ENCODE measurements at regions not wholly inside any gene's neighbourhood (a gene's known extent, or its start where the extent isn't known, plus 50 kb on each side); places are given as distances from the start of the nearest gene placed in this dataset.
"Not testable (repeated sequence)": the region's sequence is repeated elsewhere in the genome, so short reads cannot be mapped to it uniquely, and the experiment has no call there.

DNA sequence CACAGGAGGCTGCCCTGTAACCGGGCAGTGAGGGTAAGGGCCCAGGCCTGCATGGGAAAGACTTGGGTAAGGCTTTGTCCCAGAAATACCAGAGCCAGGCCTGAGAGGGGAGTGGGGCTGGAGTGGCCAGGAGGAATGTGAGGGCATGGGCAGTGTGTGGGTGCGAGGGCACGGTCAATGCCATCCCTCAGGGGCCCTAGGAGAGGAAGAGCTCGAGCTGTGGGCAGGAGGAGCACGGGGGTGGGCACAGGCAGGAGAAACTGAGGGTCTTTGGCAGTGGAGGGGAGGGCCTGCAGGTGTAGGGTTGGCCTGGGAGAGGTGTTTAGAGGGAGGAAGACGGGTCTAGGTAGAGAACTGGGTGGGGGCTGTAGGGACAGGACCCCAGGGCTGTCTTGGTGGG, 381.6 kb downstream of the TMEM121 start:
- CTCF ChIA-PET = no interaction called here
- Mint-ChIP-seq H3K9me3 (no peaks in the 10 kb centered on the region), H3K4me3 (no peak overlapping the region), H3K27ac (no peak overlapping the region), H3K4me1 (no peaks in the 10 kb centered on the region), H3K36me3 (ENCODE audit: low read depth) (no peaks in the 10 kb centered on the region), H3K27me3 (peaks cover 6% of the 10 kb centered on the region)
- no peak for DNase-seq
- POLR2A ChIA-PET = no interaction called here

DNA sequence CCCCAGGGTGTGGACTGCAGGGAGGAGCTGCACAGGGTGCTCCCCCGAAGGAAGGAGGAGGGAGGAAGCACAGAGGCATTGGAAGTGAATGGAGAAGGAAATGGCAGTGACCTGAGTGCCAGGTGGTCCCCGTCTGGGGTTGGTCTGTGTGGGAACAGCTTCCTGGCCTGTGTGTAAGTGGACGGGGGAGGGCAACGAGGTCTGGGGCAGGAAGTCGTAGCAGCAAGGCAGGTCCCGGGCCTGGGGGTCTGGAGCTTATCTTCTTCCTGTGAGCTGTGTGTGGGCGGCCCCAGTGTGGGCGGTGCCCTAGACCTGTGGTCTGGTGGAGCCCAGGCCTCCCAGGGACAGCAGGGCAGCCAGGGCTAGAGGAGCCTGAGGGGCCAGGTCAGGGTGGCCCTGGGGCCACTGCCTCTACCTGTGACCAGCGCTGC, 382.1 kb downstream of the TMEM121 start:
- H3K4me3 Mint-ChIP-seq = no peak overlapping the region
- CTCF ChIA-PET = no interaction called here
- no peak overlapping the region for H3K27ac Mint-ChIP-seq
- H3K9me3 Mint-ChIP-seq = no peaks in the 10 kb centered on the region
- H3K4me1 Mint-ChIP-seq = no peaks in the 10 kb centered on the region
- peaks cover 6% of the 10 kb centered on the region for H3K27me3 Mint-ChIP-seq
- H3K36me3 Mint-ChIP-seq (ENCODE audit: low read depth) = no peaks in the 10 kb centered on the region
- no peak for DNase-seq
- POLR2A ChIA-PET = interaction anchor here (0.8 kb wide), 1 partner anchor 46 kb away, joined by 3 read pairs; no protein-coding TSS in a partner anchor

DNA sequence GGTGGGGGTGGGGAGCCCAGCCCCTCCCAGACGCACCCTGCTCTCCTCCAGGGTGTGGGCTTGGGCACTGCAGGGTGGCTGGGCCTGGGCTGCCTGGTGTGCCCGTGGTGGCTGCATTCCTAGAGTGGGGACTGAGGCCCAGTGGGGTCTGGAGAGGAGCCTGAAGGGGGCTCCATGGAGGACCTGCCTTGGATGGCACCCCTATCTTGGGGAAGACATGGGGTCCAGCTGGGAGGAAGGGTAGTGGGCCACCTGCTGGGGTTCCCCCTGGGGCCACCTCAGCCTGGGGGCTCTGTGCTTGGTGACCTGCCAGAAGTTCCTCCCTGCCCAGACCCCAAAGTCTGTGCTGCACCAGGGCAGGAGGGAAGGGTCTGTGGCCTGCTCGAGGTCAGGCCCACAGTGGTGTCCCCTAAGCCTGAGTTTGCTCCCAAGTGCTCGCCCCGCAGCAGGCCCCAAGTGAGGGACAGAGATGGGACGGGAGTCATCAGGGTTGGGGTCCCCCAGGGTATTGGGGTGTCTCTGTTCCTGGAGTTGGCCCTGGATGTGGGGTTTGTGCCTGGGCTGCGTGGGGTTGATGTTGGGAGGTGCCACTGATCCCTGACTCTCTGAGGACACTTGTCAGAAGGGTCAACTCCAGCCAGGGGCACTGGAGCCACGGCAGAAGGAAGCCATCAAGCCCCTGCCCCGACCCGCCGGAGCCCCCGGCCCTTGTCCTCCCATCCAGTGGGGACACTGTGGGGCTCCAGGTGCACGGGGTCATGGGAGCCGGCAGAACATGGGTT, 382.9 kb downstream of the TMEM121 start:
- DNase-seq = no peak
- Mint-ChIP-seq H3K9me3 (no peaks in the 10 kb centered on the region), H3K4me1 (no peaks in the 10 kb centered on the region), H3K27me3 (peaks cover 6% of the 10 kb centered on the region), H3K4me3 (no peak overlapping the region), H3K27ac (no peak overlapping the region), H3K36me3 (ENCODE audit: low read depth) (no peaks in the 10 kb centered on the region)
- POLR2A ChIA-PET = interaction anchor here (0.8 kb wide), 1 partner anchor 47 kb away, joined by 3 read pairs; no protein-coding TSS in a partner anchor
- CTCF ChIA-PET = no interaction called here

DNA sequence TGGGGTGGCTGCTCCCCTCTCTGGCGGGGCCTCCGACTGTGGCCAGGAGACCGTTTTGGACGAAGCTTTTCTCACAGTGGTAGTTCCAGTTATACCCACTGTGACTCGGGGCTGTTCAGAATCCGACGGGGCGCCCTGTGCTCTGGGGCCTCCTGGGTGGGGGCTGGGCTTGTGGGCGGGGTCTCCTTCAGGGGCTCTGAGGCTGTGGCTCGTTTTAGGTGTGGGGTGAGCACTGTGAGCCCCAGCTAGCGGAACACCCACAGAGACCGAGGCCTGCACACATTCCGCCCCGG, 383.4 kb downstream of the TMEM121 start:
- H3K4me3 Mint-ChIP-seq; CTCF ChIA-PET; H3K36me3 Mint-ChIP-seq (ENCODE audit: low read depth); H3K27ac Mint-ChIP-seq; DNase-seq; H3K4me1 Mint-ChIP-seq; POLR2A ChIA-PET; H3K9me3 Mint-ChIP-seq; H3K27me3 Mint-ChIP-seq: not testable (repeated sequence)

DNA sequence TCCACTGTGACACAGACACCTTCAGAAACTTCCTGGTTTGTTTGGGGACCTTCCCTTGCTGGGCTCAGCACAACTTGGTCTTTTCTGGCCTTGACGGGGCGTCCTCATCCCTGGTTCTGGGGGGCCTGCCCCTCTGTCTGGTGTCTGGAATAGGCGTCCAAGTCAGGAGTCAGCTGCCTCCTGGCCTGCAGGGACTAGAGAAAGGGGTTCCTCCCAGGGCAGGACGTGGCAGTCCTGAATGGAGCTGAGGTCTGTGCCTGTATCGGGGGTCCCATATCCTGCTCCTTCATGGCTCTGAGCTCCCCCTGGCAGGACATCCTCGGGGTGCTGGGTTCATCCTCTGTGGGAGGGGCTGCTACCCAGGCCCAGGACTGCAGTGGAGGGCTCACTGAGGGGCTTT, 384.0 kb downstream of the TMEM121 start:
- ChIA-PET POLR2A (no interaction called here), CTCF (no interaction called here)
- DNase-seq = no peak
- Mint-ChIP-seq H3K36me3 (ENCODE audit: low read depth) (no peaks in the 10 kb centered on the region), H3K9me3 (no peaks in the 10 kb centered on the region), H3K4me3 (no peak overlapping the region), H3K27me3 (peaks cover 6% of the 10 kb centered on the region), H3K27ac (no peak overlapping the region), H3K4me1 (no peaks in the 10 kb centered on the region)

DNA sequence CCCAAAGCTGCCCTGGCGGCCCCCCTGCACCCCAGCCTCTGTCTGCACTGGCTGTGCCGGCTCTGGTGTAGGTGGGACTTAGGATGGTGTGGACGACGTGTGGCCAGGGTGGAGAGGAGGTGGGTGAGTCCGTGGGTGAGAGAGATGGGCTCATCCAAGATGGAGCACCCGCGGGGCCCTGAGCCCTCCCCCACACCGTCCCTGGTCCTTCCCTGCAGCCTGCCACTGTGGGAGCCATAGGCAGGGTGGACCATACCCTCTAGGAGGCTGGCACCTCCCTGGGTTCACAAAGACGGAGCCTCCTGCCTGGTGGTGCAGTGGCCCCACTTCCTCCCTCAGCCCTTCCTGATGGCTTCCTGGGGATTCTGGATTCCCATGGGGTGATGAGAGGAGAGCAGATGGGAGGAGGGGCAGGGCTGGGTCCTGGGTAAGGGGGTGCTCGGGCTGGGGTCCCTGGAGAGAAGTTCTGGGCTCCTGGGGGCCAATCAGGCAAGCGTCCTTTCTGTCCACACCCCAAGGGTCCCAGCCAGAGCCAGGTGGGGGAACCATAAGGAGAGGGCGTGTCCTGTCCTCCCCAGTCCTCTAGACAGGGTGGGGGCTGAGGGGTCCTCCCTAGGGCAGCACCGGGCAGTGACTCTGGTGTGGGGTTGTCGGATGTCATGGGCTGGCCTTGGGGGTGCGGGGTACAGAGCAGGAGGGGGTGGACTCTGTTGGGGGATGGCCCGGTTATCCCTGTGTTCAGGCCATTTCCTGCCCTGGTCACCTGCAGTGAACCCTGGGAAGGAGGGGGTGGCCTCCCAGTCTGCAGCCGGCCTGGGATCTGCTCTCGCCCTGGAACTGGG, 384.8 kb downstream of the TMEM121 start:
- no peak for DNase-seq
- CTCF ChIA-PET = no interaction called here
- H3K27me3 Mint-ChIP-seq = peaks cover 6% of the 10 kb centered on the region
- H3K36me3 Mint-ChIP-seq (ENCODE audit: low read depth) = no peaks in the 10 kb centered on the region
- no peak overlapping the region for H3K4me3 Mint-ChIP-seq
- no peak overlapping the region for H3K27ac Mint-ChIP-seq
- POLR2A ChIA-PET = no interaction called here
- no peaks in the 10 kb centered on the region for H3K4me1 Mint-ChIP-seq
- peaks cover 2% of the 10 kb centered on the region for H3K9me3 Mint-ChIP-seq

DNA sequence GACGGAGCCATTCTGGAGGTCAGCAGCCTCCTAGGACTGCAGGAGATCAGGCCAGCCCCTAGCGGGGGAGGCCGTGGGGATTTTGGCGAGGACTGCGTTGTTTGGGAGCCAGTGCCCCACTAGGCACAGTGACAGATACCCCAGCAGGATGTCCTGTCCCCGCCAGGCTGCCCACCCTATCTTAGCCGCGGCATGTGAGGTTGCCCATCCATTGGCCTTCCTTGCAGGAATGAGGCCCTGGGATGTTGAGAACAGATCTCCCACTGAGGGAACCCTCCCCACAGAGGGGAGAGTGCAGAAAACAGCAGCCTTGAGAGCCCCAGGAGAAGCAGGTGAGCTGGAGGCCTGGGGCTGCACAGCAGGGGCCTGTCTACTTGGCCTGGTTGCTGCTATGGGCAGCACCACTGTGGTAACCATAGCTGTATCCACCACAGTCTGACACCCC, 385.5 kb downstream of the TMEM121 start:
- H3K4me3 Mint-ChIP-seq; CTCF ChIA-PET; POLR2A ChIA-PET; H3K36me3 Mint-ChIP-seq (ENCODE audit: low read depth); DNase-seq; H3K4me1 Mint-ChIP-seq; H3K9me3 Mint-ChIP-seq; H3K27ac Mint-ChIP-seq; H3K27me3 Mint-ChIP-seq: not testable (repeated sequence)

DNA sequence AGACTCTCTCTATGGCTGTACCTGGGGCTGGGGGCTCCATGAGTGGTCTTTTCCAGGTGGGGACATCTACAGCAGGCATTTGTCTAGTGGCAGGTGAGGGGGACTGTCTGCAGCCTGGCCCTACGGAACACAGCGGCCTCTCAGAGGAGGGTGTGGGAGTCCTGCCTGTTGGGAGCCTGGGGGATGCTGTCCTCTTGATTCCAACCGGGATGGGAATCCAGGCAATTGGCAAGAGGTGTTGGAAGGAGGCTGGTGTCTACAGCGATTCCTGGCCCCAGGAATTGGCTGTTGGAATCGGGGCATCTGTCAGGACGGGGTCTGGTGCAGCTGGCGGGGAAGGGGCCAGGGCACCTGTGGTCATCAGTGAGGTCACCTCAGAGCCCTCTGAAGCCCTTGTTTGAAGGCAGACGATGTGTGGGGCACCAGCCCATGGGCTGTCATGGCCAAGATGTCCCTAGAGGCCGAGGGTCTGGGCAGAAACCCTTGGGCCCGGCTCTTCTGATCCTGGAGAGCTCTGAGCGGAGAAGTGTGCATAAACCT, 386.3 kb downstream of the TMEM121 start:
- DNase-seq = no peak
- ChIA-PET CTCF (no interaction called here), POLR2A (no interaction called here)
- Mint-ChIP-seq H3K27ac (no peak overlapping the region), H3K4me1 (no peaks in the 10 kb centered on the region), H3K4me3 (no peak overlapping the region), H3K9me3 (peaks cover 5% of the 10 kb centered on the region), H3K27me3 (peaks cover 2% of the 10 kb centered on the region), H3K36me3 (ENCODE audit: low read depth) (no peaks in the 10 kb centered on the region)

DNA sequence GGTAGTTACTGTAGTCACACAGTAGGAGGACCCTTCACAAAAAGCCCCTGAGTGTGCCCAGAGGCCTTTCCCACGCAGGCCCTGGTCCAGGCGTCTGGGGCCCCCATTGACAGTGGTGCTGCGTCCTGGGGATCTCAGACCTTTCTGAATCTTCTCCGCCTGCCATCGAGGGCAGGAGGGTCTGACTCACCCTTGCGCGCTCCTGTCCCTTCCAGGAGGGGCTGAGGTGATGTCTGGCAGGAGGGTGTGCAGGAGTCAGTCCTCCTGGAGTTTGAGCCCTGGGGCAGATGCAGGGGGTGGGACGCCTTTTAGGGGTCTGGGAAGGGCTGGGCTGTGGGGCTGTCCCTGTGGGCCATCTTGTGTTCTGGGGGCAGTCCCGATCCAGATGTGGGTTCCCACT, 386.8 kb downstream of the TMEM121 start:
- H3K4me1 Mint-ChIP-seq = no peaks in the 10 kb centered on the region
- peaks cover 2% of the 10 kb centered on the region for H3K27me3 Mint-ChIP-seq
- no peak overlapping the region for H3K27ac Mint-ChIP-seq
- DNase-seq = no peak
- peaks cover 5% of the 10 kb centered on the region for H3K9me3 Mint-ChIP-seq
- ChIA-PET POLR2A (no interaction called here), CTCF (no interaction called here)
- no peaks in the 10 kb centered on the region for H3K36me3 Mint-ChIP-seq (ENCODE audit: low read depth)
- H3K4me3 Mint-ChIP-seq = no peak overlapping the region

DNA sequence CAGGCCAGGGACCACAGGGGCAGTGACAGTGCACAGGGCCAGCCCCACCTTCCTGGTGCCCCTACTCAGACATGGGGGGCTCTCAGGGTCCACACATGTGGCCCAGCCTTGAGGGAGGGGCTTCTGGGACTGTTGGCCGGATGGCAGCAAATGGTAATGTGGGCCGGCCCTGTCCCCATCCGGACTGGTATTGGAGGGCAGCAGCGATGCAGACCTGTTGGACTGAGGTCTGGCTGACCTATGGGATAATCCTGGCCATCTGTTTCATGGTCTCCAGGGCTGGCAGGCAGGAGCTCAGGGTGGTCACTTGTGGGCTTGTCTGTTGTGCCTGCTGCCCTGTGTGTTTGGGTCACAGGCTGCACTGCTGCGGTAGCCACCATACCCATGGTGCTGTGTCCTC, 387.5 kb downstream of the TMEM121 start:
- Mint-ChIP-seq H3K27ac (no peak overlapping the region), H3K4me3 (no peak overlapping the region), H3K9me3 (peaks cover 5% of the 10 kb centered on the region), H3K27me3 (no peaks in the 10 kb centered on the region), H3K4me1 (no peaks in the 10 kb centered on the region), H3K36me3 (ENCODE audit: low read depth) (no peaks in the 10 kb centered on the region)
- CTCF ChIA-PET = no interaction called here
- POLR2A ChIA-PET = no interaction called here
- no peak for DNase-seq

DNA sequence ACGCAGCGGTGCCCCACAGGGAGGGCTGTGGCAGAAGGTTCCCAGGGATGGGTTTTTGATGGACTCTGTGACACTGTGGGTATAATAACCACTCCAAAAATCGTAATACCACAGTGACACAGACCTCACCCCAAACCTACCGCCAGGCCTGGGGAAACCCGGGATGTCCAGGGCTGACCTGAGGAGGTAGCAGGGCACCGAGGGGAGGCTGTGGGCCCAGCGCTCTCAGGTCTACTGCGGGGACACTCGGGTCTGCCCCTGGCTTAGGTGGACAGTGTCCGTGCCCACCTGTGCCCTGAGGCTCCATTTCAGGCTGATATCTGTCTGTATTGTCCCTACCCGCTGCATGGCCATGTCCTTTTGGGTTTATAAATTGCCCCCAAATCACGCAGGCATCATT, 387.9 kb downstream of the TMEM121 start:
- DNase-seq; H3K4me1 Mint-ChIP-seq; H3K36me3 Mint-ChIP-seq (ENCODE audit: low read depth); H3K4me3 Mint-ChIP-seq; H3K27ac Mint-ChIP-seq; H3K9me3 Mint-ChIP-seq; CTCF ChIA-PET; H3K27me3 Mint-ChIP-seq; POLR2A ChIA-PET: not testable (repeated sequence)

DNA sequence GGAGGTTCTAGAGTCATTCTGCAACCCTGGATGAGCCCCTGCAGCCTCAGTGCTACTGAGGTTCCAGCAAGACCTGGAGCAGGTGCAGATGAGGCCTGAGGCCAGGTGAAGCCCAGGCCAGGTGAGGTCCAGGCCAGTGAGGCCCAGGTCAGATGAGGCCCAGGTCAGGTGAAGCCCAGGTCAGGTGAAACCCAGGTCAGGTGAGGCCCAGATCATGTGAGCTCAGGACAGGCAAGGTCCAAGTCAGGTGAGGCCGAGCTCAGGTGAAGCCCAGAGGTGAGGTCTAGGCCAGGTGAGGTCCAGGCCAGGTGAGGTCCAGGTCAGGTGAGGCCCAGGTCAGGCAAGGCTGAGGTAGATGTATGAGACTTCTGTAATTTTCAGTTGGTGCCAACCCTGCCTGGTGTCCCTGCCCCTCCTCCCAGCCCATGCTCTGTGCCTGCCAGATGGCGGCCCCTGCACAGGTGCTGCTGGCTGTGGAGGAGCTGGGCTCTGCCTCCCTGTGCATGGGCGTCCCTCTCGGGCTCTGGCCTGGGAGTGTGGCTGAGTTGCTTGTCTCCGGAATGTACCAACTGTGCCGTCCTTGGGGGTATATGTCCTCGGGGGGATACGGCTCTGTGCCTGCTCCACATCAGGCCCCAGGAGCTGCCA, 388.5 kb downstream of the TMEM121 start:
- POLR2A ChIA-PET = no interaction called here
- H3K27me3 Mint-ChIP-seq = no peaks in the 10 kb centered on the region
- no peak overlapping the region for H3K27ac Mint-ChIP-seq
- H3K36me3 Mint-ChIP-seq (ENCODE audit: low read depth) = no peaks in the 10 kb centered on the region
- H3K4me1 Mint-ChIP-seq = no peaks in the 10 kb centered on the region
- CTCF ChIA-PET = no interaction called here
- peaks cover 5% of the 10 kb centered on the region for H3K9me3 Mint-ChIP-seq
- DNase-seq = no peak
- H3K4me3 Mint-ChIP-seq = no peak overlapping the region

DNA sequence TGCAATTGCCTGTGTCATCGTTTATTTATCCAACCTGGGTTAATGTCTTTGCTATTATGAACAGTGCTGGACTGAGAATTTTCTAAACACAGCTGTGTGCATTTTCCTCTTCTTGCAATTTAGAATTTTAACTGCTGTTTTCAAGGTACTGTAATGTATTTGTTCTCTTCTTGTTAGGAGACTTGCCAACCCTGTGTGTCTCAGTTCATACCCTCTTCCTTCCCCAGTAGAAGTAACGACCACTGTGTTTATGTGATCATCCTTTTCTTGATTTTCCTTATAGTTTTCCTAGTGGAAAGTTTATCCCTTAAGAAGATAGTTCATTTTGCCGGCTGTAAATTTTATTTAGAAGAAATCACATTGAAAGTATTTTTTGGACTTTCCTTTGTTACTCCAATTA, 389.2 kb downstream of the TMEM121 start:
- H3K4me3 Mint-ChIP-seq; H3K9me3 Mint-ChIP-seq; DNase-seq; CTCF ChIA-PET; H3K27ac Mint-ChIP-seq; H3K36me3 Mint-ChIP-seq (ENCODE audit: low read depth); H3K27me3 Mint-ChIP-seq; POLR2A ChIA-PET; H3K4me1 Mint-ChIP-seq: not testable (repeated sequence)
